Thyroid gland (tissue), 4 donors: ENCODE measurements at regions not wholly inside any gene's neighbourhood (a gene's known extent, or its start where the extent isn't known, plus 50 kb on each side); places are given as distances from the start of the nearest gene placed in this dataset.
"Not testable (repeated sequence)": the region's sequence is repeated elsewhere in the genome, so short reads cannot be mapped to it uniquely, and the experiment has no call there.

Source experiments
- POLR2A ChIP-seq, 2 donors: fragments of 450-650 bp; IDR thresholded peaks; one replicate each; pipeline ENCODE4 v1.6.1; 2017; ENCODE audit warnings: antibody characterized with exemption in 2 of 2, mild to moderate bottlenecking in 2 of 2, moderate library complexity in 1 of 2
- TF ChIP-seq, protein P1 (sequence below), 6 experiments: fragments of 200-600 bp in 3 of 6; fragments of 450-650 bp in 3 of 6; sonication (generic) in 3 of 6; IDR thresholded peaks; one replicate each; pipeline ENCODE4 v1.5.1; 2016 to 2019; ENCODE audit warnings: antibody characterized with exemption in 6 of 6, mild to moderate bottlenecking in 2 of 6, inconsistent platforms in 1 of 6, moderate library complexity in 1 of 6

- TF ChIP-seq, protein P1, sequence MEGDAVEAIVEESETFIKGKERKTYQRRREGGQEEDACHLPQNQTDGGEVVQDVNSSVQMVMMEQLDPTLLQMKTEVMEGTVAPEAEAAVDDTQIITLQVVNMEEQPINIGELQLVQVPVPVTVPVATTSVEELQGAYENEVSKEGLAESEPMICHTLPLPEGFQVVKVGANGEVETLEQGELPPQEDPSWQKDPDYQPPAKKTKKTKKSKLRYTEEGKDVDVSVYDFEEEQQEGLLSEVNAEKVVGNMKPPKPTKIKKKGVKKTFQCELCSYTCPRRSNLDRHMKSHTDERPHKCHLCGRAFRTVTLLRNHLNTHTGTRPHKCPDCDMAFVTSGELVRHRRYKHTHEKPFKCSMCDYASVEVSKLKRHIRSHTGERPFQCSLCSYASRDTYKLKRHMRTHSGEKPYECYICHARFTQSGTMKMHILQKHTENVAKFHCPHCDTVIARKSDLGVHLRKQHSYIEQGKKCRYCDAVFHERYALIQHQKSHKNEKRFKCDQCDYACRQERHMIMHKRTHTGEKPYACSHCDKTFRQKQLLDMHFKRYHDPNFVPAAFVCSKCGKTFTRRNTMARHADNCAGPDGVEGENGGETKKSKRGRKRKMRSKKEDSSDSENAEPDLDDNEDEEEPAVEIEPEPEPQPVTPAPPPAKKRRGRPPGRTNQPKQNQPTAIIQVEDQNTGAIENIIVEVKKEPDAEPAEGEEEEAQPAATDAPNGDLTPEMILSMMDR (IDR thresholded peaks at IDR 0.05) = not testable (repeated sequence)
- not testable (repeated sequence) for TF ChIP-seq POLR2A (IDR thresholded peaks at IDR 0.05)
Measured at GRCh38 chr11:71157676-71158075, 94.7 kb downstream of the SHANK2 start.
